ENCODE measurements at regions not wholly inside any gene's neighbourhood (a gene's known extent, or its start where the extent isn't known, plus 50 kb on each side); places are given as distances from the start of the nearest gene placed in this dataset.

DNA sequence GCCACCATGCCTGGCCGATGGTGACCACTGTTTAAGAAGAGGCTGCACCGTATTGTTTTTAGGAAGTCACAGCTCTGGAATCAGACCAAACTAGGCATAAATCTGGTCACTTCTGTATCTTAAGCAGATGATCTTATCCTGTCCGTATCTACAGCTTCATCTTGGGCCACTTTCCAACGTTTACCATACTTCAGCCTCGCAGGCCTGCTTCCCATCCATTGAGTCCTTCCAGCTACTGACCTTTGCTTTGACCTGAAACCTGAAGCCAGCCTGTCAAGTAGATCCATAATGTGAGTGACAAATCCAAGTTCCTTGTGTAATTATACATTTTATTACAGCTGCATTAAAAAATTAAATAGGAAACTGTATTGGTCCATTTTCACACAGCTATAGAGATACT, 1033.0 kb downstream of the CDH11 start:
- FAIRE-seq, result no peak
- H3K4me3 ChIP-seq (ENCODE audit: control insufficient read depth in 2 of 3, extremely low read depth in 1 of 3, insufficient read depth in 2 of 3, low read depth in 1 of 3, low read length in 3 of 3), result no peak overlapping the region
- no peaks in the 10 kb centered on the region for H3K9me3 ChIP-seq (ENCODE audit: control insufficient read depth, low read depth, low read length)

GRCh38 chr16:64085296-64085695, 1036.6 kb downstream of the CDH11 start:
- Histone ChIP-seq H2AFZ (ENCODE audit: control insufficient read depth, low read length) (no peak overlapping the region), H3K27me3 (ENCODE audit: control insufficient read depth, extremely low read depth, insufficient read depth, low read length) (no peaks in the 10 kb centered on the region), H3K4me2 (ENCODE audit: control insufficient read depth, extremely low read depth, insufficient read depth, low read depth, low read length) (no peak overlapping the region), H3K9me1 (ENCODE audit: control insufficient read depth, extremely low read depth, insufficient read depth, low read length) (no peaks in the 10 kb centered on the region), H3K4me3 (ENCODE audit: control insufficient read depth in 2 of 3, extremely low read depth in 1 of 3, insufficient read depth in 2 of 3, low read depth in 1 of 3, low read length in 3 of 3) (no peak overlapping the region), H3K9me3 (ENCODE audit: control insufficient read depth, low read depth, low read length) (no peaks in the 10 kb centered on the region), H3K79me2 (ENCODE audit: control insufficient read depth, insufficient read depth, low read length) (no peaks in the 10 kb centered on the region), H3K4me1 (ENCODE audit: control insufficient read depth, extremely low read depth, insufficient read depth, low read length) (no peaks in the 10 kb centered on the region), H3K9ac (ENCODE audit: control insufficient read depth, extremely low read depth, insufficient read depth, low read length) (no peak overlapping the region), H3K36me3 (ENCODE audit: control insufficient read depth in 2 of 2, extremely low read depth in 1 of 2, insufficient read depth in 2 of 2, low read length in 2 of 2) (no peaks in the 10 kb centered on the region), H3K27ac (ENCODE audit: control insufficient read depth, insufficient read depth, low read length) (no peak overlapping the region), H4K20me1 (ENCODE audit: control insufficient read depth, extremely low read depth, insufficient read depth, low read length) (no peaks in the 10 kb centered on the region)
- DNase-seq (ENCODE audit: low read depth, low spot score) (no peak), FAIRE-seq (no peak)
- TF ChIP-seq EZH2 (IDR thresholded peaks at IDR 0.05; ENCODE audit: low read length) (no peak), CTCF (optimal IDR thresholded peaks at IDR 0.05 in 1 of 3, IDR thresholded peaks at IDR 0.05 in 1 of 3, conservative IDR thresholded peaks at IDR 0.05 in 1 of 3; ENCODE audit: extremely low read depth in 1 of 3, insufficient read depth in 2 of 3, low read length in 3 of 3) (no peak)
- dilution Hi-C loops (cut with MboI; ENCODE audit: extremely low pct_ligation_motif_present, low sequenced_read_pairs), result no loop called here

More for the DNA sequence above, 1033.0 kb downstream of the CDH11 start:
- Histone ChIP-seq H2AFZ (ENCODE audit: control insufficient read depth, low read length) (no peak overlapping the region), H3K27me3 (ENCODE audit: control insufficient read depth, extremely low read depth, insufficient read depth, low read length) (no peaks in the 10 kb centered on the region), H3K79me2 (ENCODE audit: control insufficient read depth, insufficient read depth, low read length) (no peaks in the 10 kb centered on the region), H3K27ac (ENCODE audit: control insufficient read depth, insufficient read depth, low read length) (no peak overlapping the region), H3K9ac (ENCODE audit: control insufficient read depth, extremely low read depth, insufficient read depth, low read length) (no peak overlapping the region), H3K4me1 (ENCODE audit: control insufficient read depth, extremely low read depth, insufficient read depth, low read length) (peaks cover 3% of the 10 kb centered on the region), H3K36me3 (ENCODE audit: control insufficient read depth in 2 of 2, extremely low read depth in 1 of 2, insufficient read depth in 2 of 2, low read length in 2 of 2) (no peaks in the 10 kb centered on the region), H3K4me2 (ENCODE audit: control insufficient read depth, extremely low read depth, insufficient read depth, low read depth, low read length) (no peak overlapping the region), H4K20me1 (ENCODE audit: control insufficient read depth, extremely low read depth, insufficient read depth, low read length) (no peaks in the 10 kb centered on the region), H3K9me1 (ENCODE audit: control insufficient read depth, extremely low read depth, insufficient read depth, low read length) (no peaks in the 10 kb centered on the region)
- dilution Hi-C loops (cut with MboI; ENCODE audit: extremely low pct_ligation_motif_present, low sequenced_read_pairs), result no loop called here
- DNase-seq (ENCODE audit: low read depth, low spot score), result no peak
- TF ChIP-seq EZH2 (IDR thresholded peaks at IDR 0.05; ENCODE audit: low read length) (no peak), CTCF (optimal IDR thresholded peaks at IDR 0.05 in 1 of 3, IDR thresholded peaks at IDR 0.05 in 1 of 3, conservative IDR thresholded peaks at IDR 0.05 in 1 of 3; ENCODE audit: extremely low read depth in 1 of 3, insufficient read depth in 2 of 3, low read length in 3 of 3) (no peak)

Data from keratinocyte (primary cell).